Small intestine (tissue), 7 donors: ENCODE measurements at regions not wholly inside any gene's neighbourhood (a gene's known extent, or its start where the extent isn't known, plus 50 kb on each side); places are given as distances from the start of the nearest gene placed in this dataset.
"Not testable (repeated sequence)": the region's sequence is repeated elsewhere in the genome, so short reads cannot be mapped to it uniquely, and the experiment has no call there.

ENCODE experiments used
- DNase-seq, 2 donors: peaks; one replicate each; pipeline versions ENCODE4 v3.0.0 to v3.0.0-alpha.2; 2013
- FAIRE-seq: peaks from 2 replicates; lab custom pipeline; 2012; peaks lifted over from hg19 to GRCh38; lab: Jason Lieb, UNC
- H3K27ac ChIP-seq, 3 donors: one replicate each; pipeline ENCODE4 v1.5.1; 2013; ENCODE audit warnings: low read length in 2 of 3, mild to moderate bottlenecking in 2 of 3, control low read depth in 1 of 3, inconsistent platforms in 1 of 3, low read depth in 1 of 3, moderate library complexity in 1 of 3
- H3K27me3 ChIP-seq, 3 donors: one replicate each; pipeline ENCODE4 v1.6.1; 2013; ENCODE audit warnings: low read length in 3 of 3, inconsistent platforms in 1 of 3; ENCODE audit not compliant: control insufficient read depth in 3 of 3, insufficient read depth in 3 of 3
- H3K36me3 ChIP-seq, 3 donors: one replicate each; pipeline ENCODE4 v1.6.1; 2013; ENCODE audit warnings: low read length in 3 of 3, inconsistent platforms in 1 of 3, low read depth in 1 of 3, mild to moderate bottlenecking in 1 of 3, moderate library complexity in 1 of 3; ENCODE audit not compliant: control insufficient read depth in 3 of 3, insufficient read depth in 2 of 3
- H3K4me1 ChIP-seq, 3 donors: one replicate each; pipeline ENCODE4 v1.6.1; 2013; ENCODE audit warnings: low read length in 2 of 3, inconsistent platforms in 1 of 3, low read depth in 1 of 3, mild to moderate bottlenecking in 1 of 3, moderate library complexity in 1 of 3; ENCODE audit not compliant: control insufficient read depth in 3 of 3, insufficient read depth in 2 of 3
- H3K4me3 ChIP-seq, 3 donors: one replicate each; pipeline ENCODE4 v1.5.1; 2013; ENCODE audit warnings: low read length in 3 of 3, control low read depth in 1 of 3, inconsistent platforms in 1 of 3, low read depth in 1 of 3, mild to moderate bottlenecking in 1 of 3, moderate library complexity in 1 of 3
- H3K9me3 ChIP-seq, 2 donors: one replicate each; pipeline ENCODE4 v1.6.1; 2013; ENCODE audit warnings: low read depth in 1 of 2, low read length in 1 of 2; ENCODE audit not compliant: control insufficient read depth in 2 of 2, insufficient read depth in 1 of 2
- WGBS, 3 donors: extraction: QIAGEN DNeasy Blood & Tissue Kit; methylation state at CpG; one replicate each; pipeline ENCODE4 v1.1.7; 2013; 5-methylcytosine and 5-hydroxymethylcytosine counted together
- donor health status: healthy with polysubstance abuse.
- donor health status: control.
- donor health status: control.
- donor health status: Bipolar disorder and iron deficiency.
- donor health status: healthy.

GRCh38 chr15:22265970-22266369 is 185.6 kb downstream of the OR4M2 start:
- Histone ChIP-seq H3K27me3 (no peaks in the 10 kb centered on the region), H3K4me1 (no peaks in the 10 kb centered on the region), H3K4me3 (no peak overlapping the region), H3K27ac (no peak overlapping the region), H3K9me3 (peaks cover 0 to 28% of the 10 kb centered on the region in 2 donors), H3K36me3 (no peaks in the 10 kb centered on the region)
- no peak for DNase-seq
- 36 to 44% (median 36%) methylated on average over 2 of the region's 2 CpGs for WGBS, 3 donors
- FAIRE-seq = no peak

GRCh38 chr15:22267761-22268160 is 187.4 kb downstream of the OR4M2 start:
- DNase-seq (no peak), FAIRE-seq (no peak)
- H3K4me1 ChIP-seq = no peaks in the 10 kb centered on the region
- H3K9me3 ChIP-seq = peaks cover 0 to 30% of the 10 kb centered on the region in 2 donors
- no peak overlapping the region for H3K4me3 ChIP-seq
- H3K27ac ChIP-seq = no peak overlapping the region
- no peaks in the 10 kb centered on the region for H3K27me3 ChIP-seq
- WGBS, 3 donors = 86 to 88% (median 87%) methylated on average over 9 of the region's 9 CpGs
- no peaks in the 10 kb centered on the region for H3K36me3 ChIP-seq

- not testable (repeated sequence) for H3K27me3 ChIP-seq, H3K4me3 ChIP-seq, H3K36me3 ChIP-seq, FAIRE-seq, DNase-seq, H3K4me1 ChIP-seq, H3K27ac ChIP-seq
- WGBS, 3 donors = 78 to 81% (median 79%) methylated on average over 5 of the region's 5 CpGs
- H3K9me3 ChIP-seq = peaks cover 0 to 27% of the 10 kb centered on the region in 2 donors
These were observed 187.9 kb downstream of the OR4M2 start for GRCh38 chr15:22268201-22268600.

- not testable (repeated sequence) for H3K27ac ChIP-seq, FAIRE-seq, H3K27me3 ChIP-seq, H3K36me3 ChIP-seq, H3K4me1 ChIP-seq, DNase-seq, H3K4me3 ChIP-seq
- H3K9me3 ChIP-seq = peaks cover 0 to 27% of the 10 kb centered on the region in 2 donors
- WGBS, 3 donors = 62 to 67% (median 67%) methylated on average over 6 of the region's 6 CpGs
These were observed 188.3 kb downstream of the OR4M2 start for GRCh38 chr15:22268654-22269053.

GRCh38 chr15:22272286-22273160 is 186.2 kb upstream of the GOLGA6L22 start:
- H3K4me3 ChIP-seq, H3K36me3 ChIP-seq, H3K27me3 ChIP-seq, FAIRE-seq, H3K27ac ChIP-seq, H3K4me1 ChIP-seq, DNase-seq: not testable (repeated sequence)
- peaks cover 0 to 26% of the 10 kb centered on the region in 2 donors for H3K9me3 ChIP-seq
- WGBS, 3 donors = 88 to 89% (median 89%) methylated on average over 23 to 29 of the region's 29 CpGs

GRCh38 chr15:22273185-22273584 is 185.5 kb upstream of the GOLGA6L22 start:
- H3K27me3 ChIP-seq, H3K36me3 ChIP-seq, H3K4me1 ChIP-seq, H3K4me3 ChIP-seq, H3K27ac ChIP-seq, DNase-seq, FAIRE-seq: not testable (repeated sequence)
- H3K9me3 ChIP-seq = peaks cover 0 to 21% of the 10 kb centered on the region in 2 donors
- 85 to 88% (median 87%) methylated on average over 12 of the region's 12 CpGs for WGBS, 3 donors

- peaks cover 0 to 14% of the 10 kb centered on the region in 2 donors for H3K9me3 ChIP-seq
- H3K27me3 ChIP-seq, H3K4me1 ChIP-seq, DNase-seq, H3K4me3 ChIP-seq, H3K36me3 ChIP-seq, H3K27ac ChIP-seq, FAIRE-seq: not testable (repeated sequence)
- 71 to 81% (median 72%) methylated on average over 2 of the region's 2 CpGs for WGBS, 3 donors
These were observed 184.3 kb upstream of the GOLGA6L22 start for GRCh38 chr15:22274376-22274775.

- H3K4me3 ChIP-seq, H3K27me3 ChIP-seq, DNase-seq, FAIRE-seq, H3K27ac ChIP-seq, H3K4me1 ChIP-seq, H3K36me3 ChIP-seq: not testable (repeated sequence)
- 80 to 83% (median 83%) methylated on average over 4 of the region's 4 CpGs for WGBS, 3 donors
- peaks cover 0 to 11% of the 10 kb centered on the region in 2 donors for H3K9me3 ChIP-seq
These were observed 177.9 kb upstream of the GOLGA6L22 start for GRCh38 chr15:22280770-22281169.
